Suprapubic skin (tissue), 3 donors: ENCODE measurements at regions not wholly inside any gene's neighbourhood (a gene's known extent, or its start where the extent isn't known, plus 50 kb on each side); places are given as distances from the start of the nearest gene placed in this dataset.

ENCODE experiments used
- CTCF ChIP-seq, 2 donors: fragments of 200-600 bp in 1 of 2; fragments of 450-650 bp in 1 of 2; sonication (generic) in 1 of 2; IDR thresholded peaks; one replicate each; pipeline ENCODE4 v1.5.1; 2016 to 2019; ENCODE audit warnings: antibody characterized with exemption in 2 of 2, mild to moderate bottlenecking in 1 of 2, moderate library complexity in 1 of 2
- POLR2AphosphoS5 ChIP-seq, 3 donors: sonication (generic); formaldehyde crosslinking; IDR thresholded peaks; one replicate each; pipeline ENCODE4 v1.6.1; 2017; ENCODE audit warnings: antibody characterized with exemption in 3 of 3

DNA sequence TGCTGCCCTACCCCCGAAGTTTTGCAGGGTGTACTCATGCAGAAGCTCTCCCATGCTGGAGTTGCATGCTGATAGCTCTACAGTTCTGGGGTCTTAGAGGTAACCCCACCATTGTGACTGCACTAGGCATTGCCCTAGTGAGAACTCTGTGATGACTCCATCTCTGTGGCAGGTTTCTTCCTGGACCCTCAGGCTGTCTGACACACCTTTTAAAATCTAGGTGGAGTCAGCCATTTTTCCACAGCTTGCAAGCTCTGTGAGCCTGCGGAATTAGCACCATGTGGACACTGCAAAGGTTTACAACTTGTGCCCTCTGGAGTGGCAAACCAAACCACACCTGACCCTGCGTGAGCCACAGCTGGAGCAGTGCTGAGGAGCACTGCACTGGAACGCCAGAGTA, 636.2 kb upstream of the SPRY2 start:
- TF ChIP-seq CTCF (IDR thresholded peaks at IDR 0.05) (no peak), POLR2AphosphoS5 (IDR thresholded peaks at IDR 0.05) (no peak)
